ENCODE measurements at regions not wholly inside any gene's neighbourhood (a gene's known extent, or its start where the extent isn't known, plus 50 kb on each side); places are given as distances from the start of the nearest gene placed in this dataset.

- no peak overlapping the region for H3K27ac ChIP-seq
- no peak for TF ChIP-seq CTCF (conservative IDR thresholded peaks at IDR 0.05)
Measured at GRCh38 chr20:41671143-41671542, 53.0 kb upstream of the CHD6 start.

DNA sequence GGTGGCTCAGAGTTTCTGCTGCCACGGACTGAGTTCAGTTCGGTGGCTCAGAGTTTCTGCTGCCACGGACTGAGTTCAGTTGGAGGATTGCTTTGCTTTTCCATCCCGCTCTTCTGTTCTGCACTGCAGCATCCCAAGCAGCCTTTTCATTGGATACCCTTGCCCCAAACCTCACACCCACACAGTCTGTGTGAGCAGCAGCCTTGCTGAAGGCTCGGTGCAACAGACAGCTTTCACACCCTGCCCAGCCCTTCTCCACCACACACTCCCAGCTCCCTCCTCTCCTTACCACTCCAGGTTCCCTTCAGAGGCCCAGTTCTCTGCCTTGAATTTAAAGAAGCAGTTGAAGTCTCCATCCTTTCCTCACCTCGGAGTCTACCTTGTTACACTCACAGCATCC lies 52.5 kb upstream of the CHD6 start:
- no peak overlapping the region for H3K27ac ChIP-seq
- no peak for TF ChIP-seq CTCF (conservative IDR thresholded peaks at IDR 0.05)

DNA sequence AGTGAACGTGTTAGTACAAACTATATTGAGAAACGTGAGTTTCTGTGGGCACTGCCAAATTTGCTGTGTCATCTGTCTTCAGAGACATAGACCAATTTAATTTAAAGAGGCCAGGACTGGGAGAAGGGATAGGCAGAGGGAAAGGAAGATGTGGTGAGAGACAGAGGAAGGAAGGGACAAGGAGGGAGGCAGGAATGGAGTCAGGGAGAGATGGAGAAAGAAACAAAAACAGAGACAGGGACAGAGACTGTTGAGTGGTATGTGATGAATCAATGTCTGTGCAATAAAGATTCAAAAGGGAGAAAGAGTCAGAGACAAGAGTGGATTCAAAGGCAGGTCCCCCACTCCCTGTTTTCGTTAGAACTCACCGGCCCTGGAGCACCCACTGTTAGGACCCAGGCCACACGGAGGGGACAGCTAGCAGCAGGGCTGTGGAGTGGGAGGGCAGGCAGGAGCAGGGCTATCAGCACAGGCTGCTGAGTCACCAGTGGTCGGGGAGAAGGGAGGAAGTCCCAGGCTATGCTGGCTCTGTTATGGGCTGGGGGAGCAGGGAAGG lies 51.6 kb upstream of the CHD6 start:
- H3K27ac ChIP-seq: no peak overlapping the region
- TF ChIP-seq CTCF (conservative IDR thresholded peaks at IDR 0.05): no peak

DNA sequence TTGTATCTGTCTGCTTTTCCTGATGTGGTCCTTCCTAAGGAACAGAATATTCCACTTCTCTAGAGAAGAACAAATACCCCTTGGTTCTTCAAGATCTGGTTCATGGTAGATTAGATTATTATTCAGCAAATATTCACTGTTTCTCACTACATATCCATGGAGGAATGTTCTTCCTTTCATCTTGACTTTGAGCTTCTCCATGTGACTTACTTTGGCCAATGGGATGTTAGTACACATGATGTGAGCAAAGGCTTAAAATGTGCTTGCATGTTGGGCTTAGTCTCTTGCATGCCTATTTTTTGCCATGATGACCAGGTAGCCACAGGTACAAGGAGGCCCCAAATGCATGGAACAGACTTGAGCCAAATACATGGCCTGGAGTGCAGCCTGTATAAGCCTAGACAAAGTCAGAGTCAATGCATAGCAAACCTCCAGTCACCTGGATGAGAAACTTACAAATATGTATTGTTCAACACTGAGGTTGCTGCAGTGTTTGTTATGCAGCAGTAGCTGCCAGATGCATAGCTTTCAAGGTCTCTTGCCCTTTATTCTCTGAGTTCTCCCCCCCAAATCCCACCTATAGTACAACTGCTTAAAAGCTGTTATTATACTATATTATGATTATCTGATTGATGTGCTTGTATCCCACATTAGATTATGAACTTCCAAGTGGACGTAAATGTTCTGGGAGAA lies 50.0 kb upstream of the CHD6 start:
- no peak for TF ChIP-seq CTCF (conservative IDR thresholded peaks at IDR 0.05)
- no peak overlapping the region for H3K27ac ChIP-seq
